HEK293 (cell line): ENCODE measurements at regions not wholly inside any gene's neighbourhood (a gene's known extent, or its start where the extent isn't known, plus 50 kb on each side); places are given as distances from the start of the nearest gene placed in this dataset.
A peak's percentile ranks its signal among the peaks of the same experiment; 100 is the strongest.

Source experiments
- CTCF ChIA-PET: fragments of 350-600 bp; formaldehyde crosslinking; extraction: SDS; loops from one replicate; lab custom pipeline; 2021; ENCODE audit warnings: antibody characterized with exemption; lab: Yijun Ruan, JAX
- POLR2A ChIA-PET: fragments of 300-600 bp; formaldehyde crosslinking; extraction: SDS; loops from one replicate; lab custom pipeline; 2020; ENCODE audit warnings: antibody characterized with exemption, inconsistent platforms; lab: Yijun Ruan, JAX
- H3K27ac ChIP-seq: fragments of 200-500 bp; sonication (Bioruptor generic); 2 replicates; pipeline ENCODE4 v1.5.1; 2014; ENCODE audit warnings: low read depth, low read length, control low read depth, inconsistent platforms; ENCODE audit errors: extremely low read depth
- H3K36me3 ChIP-seq, 2 experiments: fragments of 200-500 bp in 1 of 2; sonication (Bioruptor generic) in 1 of 2; 1 replicate in 1 of 2; 2 replicates in 1 of 2; pipeline ENCODE4 v1.5.1; 2014 to 2017; ENCODE audit warnings: inconsistent platforms in 2 of 2, low read length in 2 of 2; ENCODE audit not compliant: control insufficient read depth in 2 of 2, insufficient read depth in 1 of 2
- H3K4me1 ChIP-seq: fragments of 200-500 bp; sonication (Bioruptor generic); 2 replicates; pipeline ENCODE4 v1.5.1; 2014; ENCODE audit warnings: mild to moderate bottlenecking, low read length, inconsistent platforms; ENCODE audit not compliant: control insufficient read depth, insufficient read depth
- H3K4me3 ChIP-seq: 2 replicates; pipeline ENCODE4 v1.5.1; 2011; ENCODE audit warnings: low read depth, mild to moderate bottlenecking, control low read depth, low read length, moderate library complexity
- H3K9me3 ChIP-seq: fragments of 200-500 bp; sonication (Bioruptor generic); 2 replicates; pipeline ENCODE4 v1.5.1; 2014; ENCODE audit warnings: low read depth, low read length, inconsistent platforms; ENCODE audit not compliant: control insufficient read depth, insufficient read depth
- BCL11B ChIP-seq: fragments of 450-650 bp; formaldehyde crosslinking; IDR thresholded peaks from 2 replicates; pipeline ENCODE4 v1.5.1; 2016; ENCODE audit warnings: low read depth, missing biosample characterization, missing genetic modification characterization
- GLIS1 ChIP-seq: fragments of 450-650 bp; formaldehyde crosslinking; IDR thresholded peaks from 2 replicates; pipeline ENCODE4 v1.5.1; 2016; ENCODE audit warnings: missing biosample characterization, missing genetic modification characterization
- IKZF3 ChIP-seq: fragments of 450-650 bp; IDR thresholded peaks from 2 replicates; pipeline ENCODE4 v1.5.0; 2018; ENCODE audit warnings: missing biosample characterization, mild to moderate bottlenecking, missing genetic modification characterization, moderate library complexity
- KLF1 ChIP-seq: fragments of 450-650 bp; formaldehyde crosslinking; IDR thresholded peaks from 2 replicates; pipeline ENCODE4 v1.5.1; 2016; ENCODE audit warnings: missing biosample characterization, missing genetic modification characterization
- SETDB1 ChIP-seq: IDR thresholded peaks from one replicate; pipeline ENCODE4 v1.6.1; 2017; ENCODE audit warnings: mild to moderate bottlenecking, low read length, moderate library complexity, mixed read lengths; ENCODE audit not compliant: insufficient read length
- SP7 ChIP-seq: fragments of 450-650 bp; formaldehyde crosslinking; IDR thresholded peaks from 2 replicates; pipeline ENCODE4 v1.5.1; 2016; ENCODE audit warnings: missing biosample characterization, missing genetic modification characterization
- ZBTB1 ChIP-seq: fragments of 450-650 bp; formaldehyde crosslinking; IDR thresholded peaks from 2 replicates; pipeline ENCODE4 v1.5.1; 2016; ENCODE audit warnings: missing biosample characterization, missing genetic modification characterization
- ZFP69B ChIP-seq: fragments of 450-650 bp; formaldehyde crosslinking; IDR thresholded peaks from 2 replicates; pipeline ENCODE4 v1.5.1; 2016; ENCODE audit warnings: missing biosample characterization, missing genetic modification characterization
- ZNF112 ChIP-seq: fragments of 450-650 bp; formaldehyde crosslinking; IDR thresholded peaks from 2 replicates; pipeline ENCODE4 v1.5.0; 2017; ENCODE audit warnings: missing biosample characterization, missing genetic modification characterization
- ZNF121 ChIP-seq: fragments of 450-650 bp; formaldehyde crosslinking; IDR thresholded peaks from 2 replicates; pipeline ENCODE4 v1.5.1; 2016; ENCODE audit warnings: missing biosample characterization, missing genetic modification characterization
- ZNF140 ChIP-seq: fragments of 450-650 bp; formaldehyde crosslinking; IDR thresholded peaks from 2 replicates; pipeline ENCODE4 v1.5.1; 2016; ENCODE audit warnings: missing biosample characterization, missing genetic modification characterization
- ZNF19 ChIP-seq: fragments of 450-650 bp; formaldehyde crosslinking; IDR thresholded peaks from 2 replicates; pipeline ENCODE4; 2016; ENCODE audit warnings: missing biosample characterization, missing genetic modification characterization, low read depth
- ZNF23 ChIP-seq: fragments of 450-650 bp; formaldehyde crosslinking; IDR thresholded peaks from 2 replicates; pipeline ENCODE4 v1.5.1; 2016; ENCODE audit warnings: missing biosample characterization, missing genetic modification characterization, borderline replicate concordance
- ZNF433 ChIP-seq: fragments of 450-650 bp; formaldehyde crosslinking; IDR thresholded peaks from 2 replicates; pipeline ENCODE4 v1.5.1; 2016; ENCODE audit warnings: missing biosample characterization, missing genetic modification characterization, low read depth
- ZNF48 ChIP-seq: fragments of 450-650 bp; formaldehyde crosslinking; IDR thresholded peaks from 2 replicates; pipeline ENCODE4 v1.5.1; 2016; ENCODE audit warnings: missing biosample characterization, missing genetic modification characterization
- ZNF561 ChIP-seq: fragments of 450-650 bp; IDR thresholded peaks from 2 replicates; pipeline ENCODE4 v1.5.1; 2018; ENCODE audit warnings: missing biosample characterization, missing genetic modification characterization, borderline replicate concordance
- ZNF629 ChIP-seq: fragments of 450-650 bp; formaldehyde crosslinking; IDR thresholded peaks from 2 replicates; pipeline ENCODE4 v1.5.1; 2017; ENCODE audit warnings: missing biosample characterization, missing genetic modification characterization
- ZSCAN30 ChIP-seq: fragments of 450-650 bp; IDR thresholded peaks from 2 replicates; pipeline ENCODE4 v1.5.1; 2018; ENCODE audit warnings: missing biosample characterization, mild to moderate bottlenecking, missing genetic modification characterization, moderate library complexity
- TF ChIP-seq, protein P1 (sequence below): fragments of 450-650 bp; formaldehyde crosslinking; IDR thresholded peaks from 2 replicates; pipeline ENCODE4 v1.5.1; 2017; ENCODE audit warnings: missing biosample characterization, missing genetic modification characterization
- TF ChIP-seq, protein P2 (sequence below): fragments of 450-650 bp; formaldehyde crosslinking; IDR thresholded peaks from 2 replicates; pipeline ENCODE4 v1.5.1; 2016; ENCODE audit warnings: missing biosample characterization, missing genetic modification characterization, low read depth
- TF ChIP-seq, protein P3 (sequence below): fragments of 450-650 bp; formaldehyde crosslinking; IDR thresholded peaks from 2 replicates; pipeline ENCODE4 v1.5.1; 2016; ENCODE audit warnings: missing biosample characterization, missing genetic modification characterization
- TF ChIP-seq, protein P4 (sequence below): fragments of 450-650 bp; formaldehyde crosslinking; IDR thresholded peaks from 2 replicates; pipeline ENCODE4; 2016; ENCODE audit warnings: missing biosample characterization, missing genetic modification characterization
- TF ChIP-seq, protein P5 (sequence below): fragments of 450-650 bp; formaldehyde crosslinking; optimal IDR thresholded peaks from 2 replicates; pipeline ENCODE3; 2016; ENCODE audit warnings: missing biosample characterization, mild to moderate bottlenecking, missing genetic modification characterization

DNA sequence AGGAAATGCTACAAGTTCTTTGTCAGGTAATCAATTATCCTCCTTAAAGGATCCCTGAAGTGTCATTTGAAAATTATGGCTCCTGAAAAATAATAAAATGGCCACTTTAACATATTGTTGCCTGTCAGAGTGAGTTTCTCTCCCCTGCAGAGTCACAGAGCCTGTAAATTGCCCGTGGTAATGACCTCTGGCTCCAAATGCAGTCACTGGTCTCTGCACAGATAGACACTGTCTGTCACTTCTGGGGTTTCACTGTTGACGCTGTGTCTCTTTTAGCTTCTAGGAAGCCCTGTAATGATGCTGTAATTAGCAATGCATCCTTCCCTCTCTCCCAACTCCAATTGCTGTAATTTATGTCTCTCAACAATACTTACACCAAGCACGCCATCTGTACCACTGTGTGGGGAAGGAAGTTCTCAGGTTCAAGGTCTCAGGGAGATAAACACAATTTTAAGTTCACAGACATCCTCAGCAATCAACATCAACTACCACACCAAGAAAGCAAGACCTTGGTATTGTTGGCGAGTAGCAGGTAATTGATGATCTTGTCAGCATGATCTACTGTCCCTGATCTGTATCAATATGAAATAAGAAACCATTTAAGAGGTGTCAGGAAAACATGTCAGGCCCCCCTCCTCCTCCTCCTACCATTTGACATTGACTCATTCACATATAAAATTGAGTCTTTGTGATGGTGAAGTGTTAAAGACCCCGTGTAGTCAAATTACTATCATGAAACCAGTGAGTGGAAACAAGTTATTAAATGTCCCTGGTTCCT, 91.2 kb upstream of the SULF2 start (continued):
- TF ChIP-seq, protein P1, sequence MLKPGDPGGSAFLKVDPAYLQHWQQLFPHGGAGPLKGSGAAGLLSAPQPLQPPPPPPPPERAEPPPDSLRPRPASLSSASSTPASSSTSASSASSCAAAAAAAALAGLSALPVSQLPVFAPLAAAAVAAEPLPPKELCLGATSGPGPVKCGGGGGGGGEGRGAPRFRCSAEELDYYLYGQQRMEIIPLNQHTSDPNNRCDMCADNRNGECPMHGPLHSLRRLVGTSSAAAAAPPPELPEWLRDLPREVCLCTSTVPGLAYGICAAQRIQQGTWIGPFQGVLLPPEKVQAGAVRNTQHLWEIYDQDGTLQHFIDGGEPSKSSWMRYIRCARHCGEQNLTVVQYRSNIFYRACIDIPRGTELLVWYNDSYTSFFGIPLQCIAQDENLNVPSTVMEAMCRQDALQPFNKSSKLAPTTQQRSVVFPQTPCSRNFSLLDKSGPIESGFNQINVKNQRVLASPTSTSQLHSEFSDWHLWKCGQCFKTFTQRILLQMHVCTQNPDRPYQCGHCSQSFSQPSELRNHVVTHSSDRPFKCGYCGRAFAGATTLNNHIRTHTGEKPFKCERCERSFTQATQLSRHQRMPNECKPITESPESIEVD (tag by site-specific recombination), result peak; percentile 59
- TF ChIP-seq ZNF629 (tag by site-specific recombination) (peak; percentile 31; the same call in 1 of the 2 replicates), IKZF3 (tag by site-specific recombination) (peak; percentile 49; the same call in 1 of the 2 replicates), GLIS1 (tag by site-specific recombination) (peak; percentile 42; the same call in 1 of the 2 replicates), SP7 (tag by site-specific recombination) (peak; percentile 98)
- TF ChIP-seq, protein P2, sequence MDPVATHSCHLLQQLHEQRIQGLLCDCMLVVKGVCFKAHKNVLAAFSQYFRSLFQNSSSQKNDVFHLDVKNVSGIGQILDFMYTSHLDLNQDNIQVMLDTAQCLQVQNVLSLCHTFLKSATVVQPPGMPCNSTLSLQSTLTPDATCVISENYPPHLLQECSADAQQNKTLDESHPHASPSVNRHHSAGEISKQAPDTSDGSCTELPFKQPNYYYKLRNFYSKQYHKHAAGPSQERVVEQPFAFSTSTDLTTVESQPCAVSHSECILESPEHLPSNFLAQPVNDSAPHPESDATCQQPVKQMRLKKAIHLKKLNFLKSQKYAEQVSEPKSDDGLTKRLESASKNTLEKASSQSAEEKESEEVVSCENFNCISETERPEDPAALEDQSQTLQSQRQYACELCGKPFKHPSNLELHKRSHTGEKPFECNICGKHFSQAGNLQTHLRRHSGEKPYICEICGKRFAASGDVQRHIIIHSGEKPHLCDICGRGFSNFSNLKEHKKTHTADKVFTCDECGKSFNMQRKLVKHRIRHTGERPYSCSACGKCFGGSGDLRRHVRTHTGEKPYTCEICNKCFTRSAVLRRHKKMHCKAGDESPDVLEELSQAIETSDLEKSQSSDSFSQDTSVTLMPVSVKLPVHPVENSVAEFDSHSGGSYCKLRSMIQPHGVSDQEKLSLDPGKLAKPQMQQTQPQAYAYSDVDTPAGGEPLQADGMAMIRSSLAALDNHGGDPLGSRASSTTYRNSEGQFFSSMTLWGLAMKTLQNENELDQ (tag by site-specific recombination), result no peak
- TF ChIP-seq, protein P3, sequence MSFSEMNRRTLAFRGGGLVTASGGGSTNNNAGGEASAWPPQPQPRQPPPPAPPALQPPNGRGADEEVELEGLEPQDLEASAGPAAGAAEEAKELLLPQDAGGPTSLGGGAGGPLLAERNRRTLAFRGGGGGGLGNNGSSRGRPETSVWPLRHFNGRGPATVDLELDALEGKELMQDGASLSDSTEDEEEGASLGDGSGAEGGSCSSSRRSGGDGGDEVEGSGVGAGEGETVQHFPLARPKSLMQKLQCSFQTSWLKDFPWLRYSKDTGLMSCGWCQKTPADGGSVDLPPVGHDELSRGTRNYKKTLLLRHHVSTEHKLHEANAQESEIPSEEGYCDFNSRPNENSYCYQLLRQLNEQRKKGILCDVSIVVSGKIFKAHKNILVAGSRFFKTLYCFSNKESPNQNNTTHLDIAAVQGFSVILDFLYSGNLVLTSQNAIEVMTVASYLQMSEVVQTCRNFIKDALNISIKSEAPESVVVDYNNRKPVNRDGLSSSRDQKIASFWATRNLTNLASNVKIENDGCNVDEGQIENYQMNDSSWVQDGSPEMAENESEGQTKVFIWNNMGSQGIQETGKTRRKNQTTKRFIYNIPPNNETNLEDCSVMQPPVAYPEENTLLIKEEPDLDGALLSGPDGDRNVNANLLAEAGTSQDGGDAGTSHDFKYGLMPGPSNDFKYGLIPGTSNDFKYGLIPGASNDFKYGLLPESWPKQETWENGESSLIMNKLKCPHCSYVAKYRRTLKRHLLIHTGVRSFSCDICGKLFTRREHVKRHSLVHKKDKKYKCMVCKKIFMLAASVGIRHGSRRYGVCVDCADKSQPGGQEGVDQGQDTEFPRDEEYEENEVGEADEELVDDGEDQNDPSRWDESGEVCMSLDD (tag by site-specific recombination), result no peak
- TF ChIP-seq, all 188 proteins: peak for 9

DNA sequence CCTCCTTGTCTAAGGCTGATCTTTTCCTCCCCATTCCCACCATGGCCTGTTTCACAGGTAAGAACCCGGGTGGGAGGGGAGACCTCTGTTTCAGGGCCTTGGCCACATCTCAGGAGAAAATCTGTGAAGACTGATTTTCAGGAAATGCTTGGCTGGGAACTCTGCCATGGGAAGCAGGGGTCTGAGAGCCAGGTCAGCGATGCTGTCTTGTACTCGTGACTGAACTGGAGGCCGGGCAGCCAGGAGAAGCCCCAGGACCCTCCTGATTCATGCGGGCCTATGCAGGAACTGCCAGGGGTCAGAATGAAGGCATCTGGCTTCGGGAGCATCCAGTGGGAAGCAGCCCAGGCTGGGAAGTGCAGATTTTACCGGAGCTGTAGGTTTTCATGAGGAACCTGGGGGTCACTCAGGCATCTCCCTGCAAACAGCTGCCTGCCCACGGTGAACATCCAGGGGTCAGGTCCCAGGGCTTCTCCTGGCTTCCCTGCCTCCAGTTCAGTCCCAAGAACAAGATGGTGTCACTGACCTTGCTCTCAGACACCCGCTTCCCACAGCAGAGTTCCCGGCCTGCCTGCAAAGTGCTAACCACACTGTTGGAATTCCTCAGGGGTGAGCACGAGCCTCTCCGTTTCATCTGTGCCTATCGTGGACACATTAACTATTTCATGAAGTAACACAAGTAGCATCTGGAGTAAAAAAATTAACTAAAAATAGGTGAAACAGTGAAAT, 90.2 kb upstream of the SULF2 start:
- H3K27ac ChIP-seq, result no peak overlapping the region
- H3K36me3 ChIP-seq, result no peaks in the 10 kb centered on the region
- TF ChIP-seq, protein P4, sequence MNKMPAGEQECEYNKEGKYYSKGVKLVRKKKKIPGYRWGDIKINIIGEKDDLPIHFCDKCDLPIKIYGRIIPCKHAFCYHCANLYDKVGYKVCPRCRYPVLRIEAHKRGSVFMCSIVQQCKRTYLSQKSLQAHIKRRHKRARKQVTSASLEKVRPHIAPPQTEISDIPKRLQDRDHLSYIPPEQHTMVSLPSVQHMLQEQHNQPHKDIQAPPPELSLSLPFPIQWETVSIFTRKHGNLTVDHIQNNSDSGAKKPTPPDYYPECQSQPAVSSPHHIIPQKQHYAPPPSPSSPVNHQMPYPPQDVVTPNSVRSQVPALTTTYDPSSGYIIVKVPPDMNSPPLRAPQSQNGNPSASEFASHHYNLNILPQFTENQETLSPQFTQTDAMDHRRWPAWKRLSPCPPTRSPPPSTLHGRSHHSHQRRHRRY (tag by site-specific recombination), result no peak
- TF ChIP-seq KLF1 (tag by site-specific recombination) (no peak), ZNF140 (no peak), ZNF433 (tag by site-specific recombination) (no peak), ZFP69B (no peak), ZSCAN30 (tag by site-specific recombination) (no peak)
- ChIA-PET POLR2A (no interaction called here), CTCF (no interaction called here)
- 0 out of 2 replicates have a peak, but pooled peaks cover 2% of the 10 kb centered on the region for H3K4me1 ChIP-seq
- no peaks in the 10 kb centered on the region for H3K9me3 ChIP-seq
- no peak overlapping the region for H3K4me3 ChIP-seq

DNA sequence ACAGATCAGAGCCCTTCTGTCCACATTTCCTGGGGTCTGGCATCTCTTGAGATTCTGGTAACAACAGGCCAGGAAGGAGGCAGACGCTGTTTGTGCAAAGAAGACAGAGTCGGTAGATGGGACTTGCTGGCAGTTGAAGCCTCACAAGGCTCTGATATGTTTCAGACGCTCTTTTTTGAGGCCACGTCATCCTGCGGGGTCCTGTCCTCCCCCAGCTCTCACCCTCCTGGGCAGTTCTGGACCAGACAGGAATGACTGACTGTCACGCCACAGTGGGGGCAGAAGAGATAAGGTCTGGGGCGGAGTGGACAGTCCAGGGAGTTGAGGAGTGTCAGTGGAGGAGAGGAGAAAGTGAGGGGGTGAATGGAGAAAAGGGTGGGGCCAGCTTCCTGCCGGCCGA, 87.1 kb upstream of the SULF2 start:
- Histone ChIP-seq H3K4me1 (0 out of 2 replicates have a peak, but pooled peaks cover 2% of the 10 kb centered on the region), H3K27ac (no peak overlapping the region), H3K36me3 (no peaks in the 10 kb centered on the region), H3K4me3 (no peak overlapping the region), H3K9me3 (no peaks in the 10 kb centered on the region)
- ChIA-PET POLR2A (no interaction called here), CTCF (no interaction called here)
- TF ChIP-seq BCL11B (tag by site-specific recombination) (no peak), ZNF48 (tag by site-specific recombination) (no peak), SETDB1 (no peak), ZNF112 (no peak), ZNF629 (tag by site-specific recombination) (no peak), ZNF121 (tag by site-specific recombination) (no peak), ZNF561 (tag by site-specific recombination) (no peak), ZBTB1 (tag by site-specific recombination) (no peak), ZNF23 (tag by site-specific recombination) (no peak), ZNF19 (tag by site-specific recombination) (no peak)
- TF ChIP-seq, protein P5, sequence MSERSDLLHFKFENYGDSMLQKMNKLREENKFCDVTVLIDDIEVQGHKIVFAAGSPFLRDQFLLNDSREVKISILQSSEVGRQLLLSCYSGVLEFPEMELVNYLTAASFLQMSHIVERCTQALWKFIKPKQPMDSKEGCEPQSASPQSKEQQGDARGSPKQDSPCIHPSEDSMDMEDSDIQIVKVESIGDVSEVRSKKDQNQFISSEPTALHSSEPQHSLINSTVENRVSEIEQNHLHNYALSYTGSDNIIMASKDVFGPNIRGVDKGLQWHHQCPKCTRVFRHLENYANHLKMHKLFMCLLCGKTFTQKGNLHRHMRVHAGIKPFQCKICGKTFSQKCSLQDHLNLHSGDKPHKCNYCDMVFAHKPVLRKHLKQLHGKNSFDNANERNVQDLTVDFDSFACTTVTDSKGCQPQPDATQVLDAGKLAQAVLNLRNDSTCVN (tag by site-specific recombination), result no peak
